ENCODE measurements at regions not wholly inside any gene's neighbourhood (a gene's known extent, or its start where the extent isn't known, plus 50 kb on each side); places are given as distances from the start of the nearest gene placed in this dataset.

DNA sequence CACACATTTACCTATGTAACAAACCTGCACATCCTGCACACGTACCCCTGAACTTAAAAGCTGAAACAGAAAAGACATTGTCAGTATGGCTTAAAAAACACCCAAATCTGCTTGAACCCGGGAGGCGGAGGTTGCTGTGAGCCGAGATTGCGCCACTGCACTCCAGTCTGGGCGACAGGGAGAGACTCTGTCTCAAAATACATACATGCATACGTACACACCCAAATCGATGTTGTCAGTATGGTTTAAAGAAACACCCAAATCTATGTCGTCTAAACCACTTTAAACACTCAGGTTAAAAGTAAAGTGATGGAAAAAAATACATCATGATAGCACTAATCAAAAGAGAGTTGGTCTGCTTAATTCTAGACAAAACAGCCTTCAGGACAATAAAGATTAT lies 257.5 kb downstream of the RPRM start:
- TF ChIP-seq, protein P1, sequence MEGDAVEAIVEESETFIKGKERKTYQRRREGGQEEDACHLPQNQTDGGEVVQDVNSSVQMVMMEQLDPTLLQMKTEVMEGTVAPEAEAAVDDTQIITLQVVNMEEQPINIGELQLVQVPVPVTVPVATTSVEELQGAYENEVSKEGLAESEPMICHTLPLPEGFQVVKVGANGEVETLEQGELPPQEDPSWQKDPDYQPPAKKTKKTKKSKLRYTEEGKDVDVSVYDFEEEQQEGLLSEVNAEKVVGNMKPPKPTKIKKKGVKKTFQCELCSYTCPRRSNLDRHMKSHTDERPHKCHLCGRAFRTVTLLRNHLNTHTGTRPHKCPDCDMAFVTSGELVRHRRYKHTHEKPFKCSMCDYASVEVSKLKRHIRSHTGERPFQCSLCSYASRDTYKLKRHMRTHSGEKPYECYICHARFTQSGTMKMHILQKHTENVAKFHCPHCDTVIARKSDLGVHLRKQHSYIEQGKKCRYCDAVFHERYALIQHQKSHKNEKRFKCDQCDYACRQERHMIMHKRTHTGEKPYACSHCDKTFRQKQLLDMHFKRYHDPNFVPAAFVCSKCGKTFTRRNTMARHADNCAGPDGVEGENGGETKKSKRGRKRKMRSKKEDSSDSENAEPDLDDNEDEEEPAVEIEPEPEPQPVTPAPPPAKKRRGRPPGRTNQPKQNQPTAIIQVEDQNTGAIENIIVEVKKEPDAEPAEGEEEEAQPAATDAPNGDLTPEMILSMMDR (conservative IDR thresholded peaks at IDR 0.05), result no peak
- no peak for TF ChIP-seq EZH2 (IDR thresholded peaks at IDR 0.05; ENCODE audit: low read depth)
